ENCODE measurements at regions not wholly inside any gene's neighbourhood (a gene's known extent, or its start where the extent isn't known, plus 50 kb on each side); places are given as distances from the start of the nearest gene placed in this dataset.

DNA sequence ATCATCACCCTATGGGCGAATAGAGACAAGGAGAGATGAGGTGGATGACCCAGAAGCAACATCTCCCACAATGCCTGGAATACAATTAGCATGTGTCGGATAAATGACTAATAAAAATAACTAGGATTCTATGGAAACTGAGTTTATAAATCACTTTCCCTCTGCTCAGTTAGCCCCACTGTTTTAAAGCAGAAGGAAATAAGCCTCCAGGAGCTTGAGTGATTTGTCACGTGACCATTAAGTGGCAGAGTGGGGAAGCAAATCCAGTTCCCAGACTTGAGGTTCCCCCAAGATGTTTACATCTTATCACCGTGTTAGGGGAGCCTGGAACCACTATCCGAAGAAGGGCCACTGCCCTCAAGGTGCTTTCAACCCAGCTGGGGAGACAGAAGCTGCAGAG lies 136.5 kb upstream of the CCND2 start:
- H3K4me1 Mint-ChIP-seq, result peaks cover 52% of the 10 kb centered on the region
- H3K27ac ChIP-seq (ENCODE audit: low read length in 2 of 2), result peak overlapping the region in 1 of 2 donors; percentile 5
- H3K9me3 Mint-ChIP-seq (ENCODE audit: insufficient read depth), result no peaks in the 10 kb centered on the region
- intact Hi-C loops (cut with micrococcal nuclease), result no loop called here
- no peaks in the 10 kb centered on the region for H3K27me3 Mint-ChIP-seq
- no peak for TF ChIP-seq EZH2 (IDR thresholded peaks at IDR 0.05; ENCODE audit: borderline replicate concordance, insufficient read depth, low read depth, low read length, poor library complexity, severe bottlenecking)
- TF ChIP-seq, protein P1, sequence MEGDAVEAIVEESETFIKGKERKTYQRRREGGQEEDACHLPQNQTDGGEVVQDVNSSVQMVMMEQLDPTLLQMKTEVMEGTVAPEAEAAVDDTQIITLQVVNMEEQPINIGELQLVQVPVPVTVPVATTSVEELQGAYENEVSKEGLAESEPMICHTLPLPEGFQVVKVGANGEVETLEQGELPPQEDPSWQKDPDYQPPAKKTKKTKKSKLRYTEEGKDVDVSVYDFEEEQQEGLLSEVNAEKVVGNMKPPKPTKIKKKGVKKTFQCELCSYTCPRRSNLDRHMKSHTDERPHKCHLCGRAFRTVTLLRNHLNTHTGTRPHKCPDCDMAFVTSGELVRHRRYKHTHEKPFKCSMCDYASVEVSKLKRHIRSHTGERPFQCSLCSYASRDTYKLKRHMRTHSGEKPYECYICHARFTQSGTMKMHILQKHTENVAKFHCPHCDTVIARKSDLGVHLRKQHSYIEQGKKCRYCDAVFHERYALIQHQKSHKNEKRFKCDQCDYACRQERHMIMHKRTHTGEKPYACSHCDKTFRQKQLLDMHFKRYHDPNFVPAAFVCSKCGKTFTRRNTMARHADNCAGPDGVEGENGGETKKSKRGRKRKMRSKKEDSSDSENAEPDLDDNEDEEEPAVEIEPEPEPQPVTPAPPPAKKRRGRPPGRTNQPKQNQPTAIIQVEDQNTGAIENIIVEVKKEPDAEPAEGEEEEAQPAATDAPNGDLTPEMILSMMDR (IDR thresholded peaks at IDR 0.05), result no peak
- H3K27me3 ChIP-seq (replicated peaks in 1 of 4; ENCODE audit: control extremely low read depth in 1 of 4, control insufficient read depth in 3 of 4, insufficient read depth in 4 of 4, low read length in 3 of 4), result no peaks in the 10 kb centered on the region
- WGBS (ENCODE audit: insufficient coverage), result no CpG with 5 or more reads among the region's 5 CpGs
- no peak for ATAC-seq (ENCODE audit: low read depth)
- no peaks in the 10 kb centered on the region for H3K36me3 ChIP-seq (replicated peaks in 1 of 2; ENCODE audit: control extremely low read depth in 1 of 2, control insufficient read depth in 1 of 2, extremely low read depth in 1 of 2, insufficient read depth in 2 of 2, low read length in 1 of 2)
- ChIA-PET POLR2A (no interaction called here), CTCF (interaction anchor here (2.5 to 3.0 kb wide), 2 partner anchors 29 to 140 kb away, joined by 7 to 8 read pairs; no protein-coding TSS in a partner anchor)
- no peak overlapping the region for H2AFZ ChIP-seq (ENCODE audit: insufficient read depth, low read depth, low read length, poor library complexity, severe bottlenecking)
- peak overlapping the region; percentile 61 for H3K27ac Mint-ChIP-seq
- H3K9me3 ChIP-seq (ENCODE audit: control extremely low read depth in 1 of 3, control insufficient read depth in 2 of 3, insufficient read depth in 1 of 3, low read length in 2 of 3), result peaks cover 0 to 7% (median 0%) of the 10 kb centered on the region in 3 donors
- no peaks in the 10 kb centered on the region for H4K20me1 ChIP-seq (ENCODE audit: control insufficient read depth, insufficient read depth, low read length, poor library complexity, severe bottlenecking)
- H3K4me3 ChIP-seq (ENCODE audit: control extremely low read depth in 1 of 5, extremely low read depth in 1 of 5, insufficient read depth in 1 of 5, low read depth in 2 of 5, low read length in 4 of 5), result no peak overlapping the region
- H3K9ac ChIP-seq (ENCODE audit: low read length), result no peak overlapping the region
- DNase-seq, result no peak
- H3K4me2 ChIP-seq (replicated peaks; ENCODE audit: low read depth, low read length, poor library complexity, severe bottlenecking), result peak overlapping the region; percentile 49
- H3K4me3 Mint-ChIP-seq, result peak overlapping the region; percentile 37
- H3K4me1 ChIP-seq (ENCODE audit: control insufficient read depth in 2 of 2, insufficient read depth in 2 of 2, low read length in 2 of 2), result peaks cover 49 to 60% of the 10 kb centered on the region in 2 donors
- H3K79me2 ChIP-seq (ENCODE audit: control insufficient read depth, insufficient read depth, low read length), result peaks cover 4% of the 10 kb centered on the region

- WGBS (ENCODE audit: insufficient coverage), result 13% methylated on average over 3 of the region's 12 CpGs
- TF ChIP-seq EZH2 (IDR thresholded peaks at IDR 0.05; ENCODE audit: borderline replicate concordance, insufficient read depth, low read depth, low read length, poor library complexity, severe bottlenecking), result no peak
- TF ChIP-seq, protein P1 (IDR thresholded peaks at IDR 0.05), result no peak
- Histone ChIP-seq H3K9me3 (ENCODE audit: control extremely low read depth in 1 of 3, control insufficient read depth in 2 of 3, insufficient read depth in 1 of 3, low read length in 2 of 3) (peaks cover 0 to 12% (median 2%) of the 10 kb centered on the region in 3 donors), H3K4me1 (ENCODE audit: control insufficient read depth in 2 of 2, insufficient read depth in 2 of 2, low read length in 2 of 2) (peaks cover 41 to 50% of the 10 kb centered on the region in 2 donors), H3K36me3 (replicated peaks in 1 of 2; ENCODE audit: control extremely low read depth in 1 of 2, control insufficient read depth in 1 of 2, extremely low read depth in 1 of 2, insufficient read depth in 2 of 2, low read length in 1 of 2) (no peaks in the 10 kb centered on the region), H3K79me2 (ENCODE audit: control insufficient read depth, insufficient read depth, low read length) (peaks cover 4% of the 10 kb centered on the region), H3K27ac (ENCODE audit: low read length in 2 of 2) (peak overlapping the region; percentile 5 to 39), H4K20me1 (ENCODE audit: control insufficient read depth, insufficient read depth, low read length, poor library complexity, severe bottlenecking) (no peaks in the 10 kb centered on the region), H3K27me3 (replicated peaks in 1 of 4; ENCODE audit: control extremely low read depth in 1 of 4, control insufficient read depth in 3 of 4, insufficient read depth in 4 of 4, low read length in 3 of 4) (no peaks in the 10 kb centered on the region), H3K4me2 (replicated peaks; ENCODE audit: low read depth, low read length, poor library complexity, severe bottlenecking) (peak overlapping the region; percentile 49), H3K4me3 (ENCODE audit: control extremely low read depth in 1 of 5, extremely low read depth in 1 of 5, insufficient read depth in 1 of 5, low read depth in 2 of 5, low read length in 4 of 5) (no peak overlapping the region), H2AFZ (ENCODE audit: insufficient read depth, low read depth, low read length, poor library complexity, severe bottlenecking) (peak overlapping the region; percentile 22), H3K9ac (ENCODE audit: low read length) (no peak overlapping the region)
- ChIA-PET CTCF (interaction anchor here (1.9 to 3.0 kb wide), 3 partner anchors 10 to 141 kb away, joined by 5 to 8 read pairs (median 7); no protein-coding TSS in a partner anchor), POLR2A (no interaction called here)
- ATAC-seq (ENCODE audit: low read depth) (peak; percentile 85), DNase-seq (peak; percentile 82)
- H3K9me3 Mint-ChIP-seq (ENCODE audit: insufficient read depth), result no peaks in the 10 kb centered on the region
- peaks cover 50% of the 10 kb centered on the region for H3K4me1 Mint-ChIP-seq
- H3K27ac Mint-ChIP-seq, result peak overlapping the region; percentile 61
- peak overlapping the region; percentile 11 for H3K4me3 Mint-ChIP-seq
- intact Hi-C loops (cut with micrococcal nuclease), result loop anchor here (1.0 kb wide), 3 partner anchors 12 to 79 kb away; no protein-coding TSS in a partner anchor
- no peaks in the 10 kb centered on the region for H3K27me3 Mint-ChIP-seq
Observed at GRCh38 chr12:4135919-4136605, 137.5 kb upstream of the CCND2 start.
